GM11168 (cell line): ENCODE measurements at regions not wholly inside any gene's neighbourhood (a gene's known extent, or its start where the extent isn't known, plus 50 kb on each side); places are given as distances from the start of the nearest gene placed in this dataset.
"Not testable (repeated sequence)": the region's sequence is repeated elsewhere in the genome, so short reads cannot be mapped to it uniquely, and the experiment has no call there.

Experiments used
- in situ Hi-C: fragments of 300-500 bp; cut with MboI; formaldehyde crosslinking; loops from one replicate; pipeline ENCODE4 v1.12.0; 2022; ENCODE audit warnings: low sequenced_read_pairs; ENCODE audit not compliant: unreplicated experiment

DNA sequence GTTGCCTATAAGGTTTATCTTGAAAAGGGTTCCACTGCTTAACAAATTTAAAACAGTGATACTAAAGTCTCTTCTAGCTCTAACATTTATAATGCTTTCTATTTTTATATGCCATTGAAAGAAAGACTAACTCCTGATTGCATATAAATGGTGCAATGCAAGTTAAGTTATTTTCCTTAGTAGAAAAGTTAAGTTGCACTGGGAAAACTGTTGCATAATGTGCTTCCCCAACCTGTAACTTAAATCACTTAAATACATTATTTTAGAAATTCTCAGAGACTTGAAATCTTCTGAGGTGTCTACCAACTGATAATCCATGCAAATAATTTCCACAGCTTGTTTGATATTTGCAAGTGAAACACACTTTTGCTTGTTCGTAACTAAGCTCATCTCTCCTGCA lies 175.0 kb upstream of the HMCN1 start:
- in situ Hi-C loops, result no loop called here

DNA sequence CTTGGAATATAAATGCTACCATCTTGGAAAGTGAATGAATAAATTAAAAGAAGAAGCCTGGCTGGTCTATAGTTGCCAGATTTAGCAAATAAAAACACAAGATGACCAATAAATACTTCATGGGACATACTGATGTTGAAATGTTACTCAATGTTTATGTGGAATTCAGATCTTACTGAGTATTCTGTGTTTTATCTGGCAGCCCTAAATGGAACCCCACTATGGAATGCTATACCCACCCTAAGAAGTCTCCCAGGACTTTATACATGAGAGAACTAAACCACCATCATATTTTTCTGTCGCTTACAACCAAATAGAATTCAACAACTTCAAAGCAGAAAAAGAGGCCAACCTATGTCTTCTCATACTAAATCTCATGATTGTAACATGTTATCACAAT lies 177.6 kb upstream of the HMCN1 start:
- in situ Hi-C loops, result no loop called here

DNA sequence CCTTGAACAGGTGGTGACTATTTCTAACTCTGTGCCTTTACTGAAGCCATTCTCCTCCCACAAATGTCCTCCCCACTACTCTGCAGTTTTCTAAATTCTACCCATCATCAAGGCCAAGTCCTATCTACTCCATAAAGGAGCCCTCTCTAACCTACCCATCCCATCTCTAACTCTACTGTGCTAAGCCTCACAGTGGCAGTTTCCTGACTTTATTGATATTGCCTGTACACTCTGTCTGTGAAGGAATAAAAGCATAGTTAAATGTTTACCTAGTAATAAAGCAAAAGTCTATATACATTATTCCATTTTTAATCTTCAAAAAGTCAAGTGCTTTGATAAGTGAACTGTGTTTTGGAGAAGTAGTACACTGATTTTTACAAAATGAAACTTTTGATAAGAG lies 178.4 kb upstream of the HMCN1 start:
- in situ Hi-C loops, result no loop called here

DNA sequence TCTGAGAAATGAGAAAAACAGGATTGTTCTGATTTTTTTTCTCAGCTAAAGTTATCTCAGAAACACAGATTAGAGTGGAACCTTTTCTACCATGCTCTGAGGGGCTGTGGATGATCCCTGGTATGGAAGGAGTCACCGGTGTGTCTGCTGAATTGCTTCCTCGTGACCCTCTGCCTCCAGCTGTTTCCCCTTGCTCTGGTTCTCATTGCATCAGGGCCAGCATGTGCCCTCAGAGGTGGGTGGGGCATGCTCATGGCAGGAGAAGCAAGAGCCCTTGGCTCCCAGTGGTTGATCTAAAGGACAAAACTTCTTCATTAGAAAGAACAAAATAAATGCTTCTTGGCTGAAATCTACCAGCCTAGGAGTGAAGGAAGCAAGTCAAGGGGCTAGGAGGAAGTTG lies 183.2 kb upstream of the HMCN1 start:
- in situ Hi-C loops, result no loop called here

DNA sequence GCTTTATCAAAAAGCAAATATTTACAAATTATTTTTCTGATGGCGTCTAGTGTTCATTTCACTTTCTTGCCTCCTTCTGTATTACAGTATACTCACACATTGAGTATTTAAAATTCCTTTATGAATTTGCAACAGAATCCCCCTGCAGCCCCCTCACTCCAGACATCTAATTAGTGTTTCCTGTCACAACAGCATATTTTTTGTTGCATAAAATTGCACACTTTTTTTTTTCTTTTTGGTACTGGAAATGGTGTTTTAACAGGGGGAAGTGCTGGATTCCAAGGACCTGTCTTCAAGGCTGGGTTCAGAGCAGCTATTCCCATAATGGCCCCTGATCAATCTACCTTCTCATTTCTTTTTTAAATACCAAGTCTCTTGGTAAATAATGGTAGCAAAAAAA lies 184.3 kb upstream of the HMCN1 start:
- in situ Hi-C loops, result no loop called here

DNA sequence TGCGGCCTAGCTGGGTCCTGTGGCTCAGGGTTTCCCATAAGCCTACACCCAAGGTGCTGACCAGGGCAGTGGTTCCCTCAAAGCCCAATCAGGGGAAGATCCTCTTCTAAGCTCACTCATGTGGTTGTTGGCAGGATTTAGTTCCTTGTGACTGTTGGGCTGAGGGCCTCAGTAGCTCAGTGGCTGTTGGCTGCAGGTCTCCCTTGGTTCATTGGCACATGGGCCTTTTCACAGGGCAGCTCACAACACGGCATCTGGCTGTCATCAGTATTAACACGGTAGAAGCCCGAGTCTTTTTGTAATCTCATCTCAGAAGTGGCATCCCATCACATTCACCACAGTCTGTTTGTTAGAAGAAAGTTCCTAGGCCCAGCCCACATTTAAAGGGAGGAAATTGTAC lies 188.2 kb upstream of the HMCN1 start:
- in situ Hi-C loops, result no loop called here

DNA sequence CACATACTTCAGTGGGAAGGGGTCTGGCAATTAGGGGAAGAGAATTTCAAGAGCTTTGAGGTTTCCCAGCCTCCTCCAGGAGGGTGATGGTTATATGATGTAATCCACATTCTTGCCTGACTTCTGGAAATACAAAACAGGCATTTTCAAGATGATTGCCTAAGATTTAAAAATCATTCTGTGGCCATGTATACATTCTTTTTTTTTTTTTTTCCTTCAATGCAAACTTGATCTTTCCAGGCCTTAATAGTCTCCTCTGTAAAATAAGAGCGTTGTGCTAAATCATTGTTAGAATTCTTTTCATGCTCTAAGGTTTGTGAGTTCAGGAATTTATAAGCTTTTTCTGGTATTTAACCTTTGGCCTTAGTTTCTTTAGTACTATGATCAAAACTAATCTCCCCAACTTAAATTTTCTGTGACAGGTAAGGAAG lies 192.3 kb upstream of the HMCN1 start:
- in situ Hi-C loops, result no loop called here

DNA sequence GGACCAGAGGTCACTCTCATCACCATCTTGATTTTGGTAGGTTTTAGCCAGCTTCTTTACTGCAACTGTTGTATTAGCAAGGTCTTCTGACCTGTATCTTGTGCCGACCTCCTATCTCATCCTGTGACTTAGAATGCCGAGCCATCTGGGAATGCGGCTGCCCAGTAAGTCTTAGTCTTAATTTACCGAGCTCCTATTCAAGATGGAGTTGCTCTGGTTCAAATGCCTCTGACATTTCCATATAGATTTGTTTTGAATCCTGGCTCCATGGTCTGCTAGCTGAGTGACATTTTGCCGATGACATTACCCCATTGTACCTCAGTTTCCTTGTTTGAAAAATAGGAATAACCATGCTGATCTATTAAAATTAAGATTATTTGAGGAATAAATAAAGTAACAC lies 193.9 kb upstream of the HMCN1 start:
- in situ Hi-C loops, result no loop called here

DNA sequence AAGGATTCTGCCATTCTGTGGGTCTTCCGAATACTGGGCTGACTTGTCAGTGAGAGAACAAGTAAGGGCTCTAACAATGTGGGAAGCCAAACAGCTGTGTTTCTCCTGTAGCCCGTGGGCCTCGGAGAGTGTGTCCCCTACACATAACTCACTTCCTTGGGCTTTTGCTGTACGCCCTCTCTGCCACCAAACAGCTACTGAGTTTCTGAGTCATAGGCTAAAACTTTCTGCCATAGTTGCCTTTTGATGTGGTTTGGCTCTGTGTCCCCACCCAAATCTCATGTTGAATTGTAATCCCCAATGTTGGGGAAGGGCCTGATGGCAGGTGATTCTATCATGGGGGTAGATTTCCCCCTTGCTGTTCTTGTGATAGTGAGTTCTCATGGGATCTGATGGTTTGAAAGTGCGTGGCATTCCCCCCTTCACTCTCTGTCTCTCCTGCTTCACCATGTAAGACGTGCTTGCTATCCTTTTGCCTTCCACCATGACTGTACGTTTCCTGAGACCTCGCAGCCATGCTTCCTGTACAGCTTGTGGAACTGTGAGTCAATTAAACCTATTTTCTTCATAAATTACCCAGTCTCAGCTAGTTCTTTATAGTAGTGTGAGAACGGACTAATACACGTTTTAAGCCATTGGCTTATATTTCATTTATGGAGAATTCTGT lies 194.8 kb upstream of the HMCN1 start:
- in situ Hi-C loops, result no loop called here

DNA sequence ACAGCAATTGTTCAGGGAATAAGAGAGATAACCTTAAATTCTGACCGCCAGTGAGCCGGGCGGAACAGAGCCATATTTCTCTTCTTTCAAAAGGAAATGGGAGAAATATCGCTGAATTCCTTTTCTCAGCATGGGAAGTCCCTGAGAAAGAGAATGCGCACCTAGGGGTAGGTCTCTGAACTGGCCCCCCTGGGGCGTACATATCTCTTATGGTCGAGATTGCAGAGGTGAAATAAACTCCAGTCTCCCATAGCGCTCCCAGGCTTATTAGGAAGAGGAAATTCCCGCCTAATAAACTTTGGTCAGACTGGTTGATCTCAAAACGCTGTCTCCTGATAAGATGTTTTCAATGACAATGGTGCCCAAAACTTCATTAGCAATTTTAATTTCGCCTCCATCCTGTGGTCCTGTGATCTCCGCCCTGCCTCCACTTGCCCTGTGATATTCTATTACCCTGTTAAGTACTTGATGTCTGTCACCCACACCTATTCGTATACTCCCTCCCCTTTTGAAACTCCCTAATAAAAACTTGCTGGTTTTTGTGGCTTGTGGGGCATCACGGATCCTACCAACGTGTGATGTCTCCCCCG lies 195.8 kb upstream of the HMCN1 start:
- in situ Hi-C loops, result not testable (repeated sequence)

DNA sequence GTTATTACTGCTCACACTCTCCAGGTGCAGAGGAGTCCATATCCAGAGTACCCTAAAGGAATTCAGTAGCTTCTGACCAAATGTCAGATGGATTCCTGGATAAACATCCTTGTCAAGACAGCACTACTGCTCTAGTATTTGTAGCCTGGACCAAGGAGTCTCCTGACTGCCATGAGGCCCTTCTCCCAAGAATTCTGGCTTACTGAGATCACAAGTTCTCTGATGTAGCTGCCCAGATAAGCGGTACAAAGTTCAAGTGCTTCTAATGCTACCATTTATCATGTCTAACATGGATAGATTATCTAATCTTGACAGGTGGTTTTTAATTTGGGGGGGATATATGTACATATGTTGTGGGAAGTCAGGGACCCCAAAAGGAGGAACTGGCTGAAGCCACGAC lies 196.6 kb upstream of the HMCN1 start:
- in situ Hi-C loops, result no loop called here

DNA sequence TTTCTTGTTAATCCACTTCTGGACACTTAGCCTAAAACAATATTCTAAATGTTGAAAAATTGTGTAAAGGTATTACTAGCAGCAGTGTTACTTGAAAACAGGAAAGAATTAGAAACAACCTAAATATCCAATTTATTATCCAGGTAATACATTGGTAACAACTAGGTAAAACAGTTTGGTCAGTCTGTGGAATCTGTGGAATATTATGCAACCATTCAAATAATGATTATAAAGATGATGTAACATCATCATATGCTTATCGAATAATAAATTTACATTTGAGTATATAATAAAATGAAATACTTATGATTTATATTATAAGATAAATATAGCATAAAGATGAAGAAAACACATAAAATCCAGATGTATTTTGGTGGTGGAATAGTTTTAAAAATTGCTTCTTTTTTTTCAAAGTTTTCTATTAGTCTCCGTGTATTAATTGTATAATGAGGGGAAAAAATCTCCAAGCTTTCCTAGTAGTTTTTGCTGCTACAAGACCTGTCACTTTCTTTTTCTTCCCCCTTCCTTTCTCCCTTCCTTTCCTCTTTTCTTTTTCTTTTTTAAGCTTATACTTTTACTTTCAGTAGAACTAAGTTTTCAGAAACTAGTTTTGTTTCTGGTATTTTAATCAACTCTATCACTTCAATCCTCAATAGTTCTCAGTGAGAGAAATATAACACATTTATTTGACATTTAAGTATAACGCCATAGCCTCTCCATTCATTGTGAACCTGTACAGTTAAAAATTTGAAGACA lies 197.8 kb upstream of the HMCN1 start:
- in situ Hi-C loops, result no loop called here

DNA sequence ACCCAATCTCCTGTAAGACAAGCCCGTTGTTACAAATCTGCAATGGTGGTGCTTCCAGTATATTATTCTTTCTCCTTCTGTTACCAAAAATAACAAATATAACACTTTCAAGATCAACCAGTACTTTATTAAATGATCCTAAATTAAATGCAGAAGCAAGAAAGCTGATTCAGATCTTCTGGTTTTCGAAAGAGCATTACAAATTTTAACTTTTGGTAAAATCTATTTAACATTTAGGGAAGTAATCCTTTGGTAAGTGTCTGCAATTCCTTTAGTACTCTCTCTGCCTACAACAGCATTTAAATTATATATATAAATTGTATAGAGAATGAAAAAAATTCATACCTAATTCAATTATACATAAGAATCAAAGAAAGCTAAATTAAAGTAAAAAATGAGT lies 198.6 kb upstream of the HMCN1 start:
- in situ Hi-C loops, result no loop called here

DNA sequence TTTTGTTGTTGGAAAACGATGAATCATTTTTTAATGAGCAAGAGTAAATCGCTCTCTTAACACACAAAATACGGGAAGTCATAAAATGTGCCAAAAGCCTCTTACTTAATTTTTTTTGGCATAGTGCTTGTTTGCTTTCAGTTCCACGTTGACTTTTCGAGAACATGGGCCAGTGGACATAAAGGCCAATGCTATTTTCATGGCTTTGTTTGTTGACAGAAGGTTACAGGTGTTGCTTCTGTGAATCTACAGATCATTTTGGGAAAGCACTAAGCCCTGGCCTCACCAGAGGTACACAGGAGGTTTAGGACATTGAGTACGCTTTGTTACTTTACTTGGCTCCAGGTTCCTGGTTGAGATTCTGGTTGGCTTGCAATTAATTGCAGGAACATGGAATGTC lies 199.4 kb upstream of the HMCN1 start:
- in situ Hi-C loops, result no loop called here

DNA sequence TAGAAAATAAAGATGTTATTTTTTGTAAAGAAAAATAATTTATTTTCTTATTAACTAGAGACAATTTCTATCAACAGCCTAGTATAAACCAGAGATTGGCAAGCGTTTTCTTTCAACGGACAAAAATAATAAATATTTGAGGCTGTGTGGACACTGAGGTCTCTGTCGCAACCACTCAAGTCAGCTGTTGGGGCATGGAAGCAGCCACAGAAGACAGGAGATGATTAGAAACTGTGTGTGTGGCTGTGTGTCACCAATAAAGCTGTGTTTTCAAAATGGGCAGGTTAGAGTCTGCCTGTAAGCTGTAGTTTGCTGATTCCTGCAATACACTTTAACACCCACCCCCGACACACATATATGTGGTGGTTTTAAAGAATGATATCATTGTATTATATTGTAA lies 200.6 kb upstream of the HMCN1 start:
- in situ Hi-C loops, result no loop called here

DNA sequence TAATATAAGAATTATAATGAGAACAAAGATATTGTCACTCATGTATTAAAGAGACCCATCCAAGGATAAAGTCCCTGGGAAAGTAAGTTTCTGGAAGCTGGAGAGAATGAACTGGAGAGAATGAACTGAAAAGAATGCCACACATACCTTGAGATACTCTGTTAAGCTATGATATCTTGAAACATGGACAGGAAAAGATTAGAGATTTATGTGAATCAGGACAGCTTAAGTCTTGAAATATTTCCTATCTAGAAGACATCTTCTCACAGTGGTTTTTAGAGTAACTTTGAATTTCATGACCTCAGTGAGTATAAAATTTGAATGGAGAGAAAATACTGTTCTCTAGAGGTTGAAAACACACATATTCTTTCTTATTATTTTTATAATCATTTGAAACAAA lies 201.3 kb upstream of the HMCN1 start:
- in situ Hi-C loops, result no loop called here

DNA sequence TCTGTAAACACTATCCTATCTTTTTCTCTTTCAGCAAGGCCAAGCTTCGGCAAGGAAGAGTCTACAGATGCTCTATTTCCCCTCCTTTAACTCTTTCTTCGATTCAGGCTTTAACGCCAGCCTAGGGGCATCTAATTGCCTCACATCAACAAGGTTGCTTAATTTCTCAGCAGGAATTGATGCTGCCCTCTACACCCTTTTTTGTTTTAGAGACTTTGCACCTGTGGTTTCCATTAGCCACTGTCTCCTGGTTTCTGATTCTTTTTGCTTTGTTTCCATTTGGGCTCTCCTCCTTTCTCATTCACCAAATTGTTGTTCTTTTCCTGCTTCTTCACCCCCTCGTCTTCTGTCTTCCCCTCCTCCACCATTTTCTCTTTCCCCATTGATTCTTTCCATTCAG lies 202.4 kb upstream of the HMCN1 start:
- in situ Hi-C loops, result no loop called here

DNA sequence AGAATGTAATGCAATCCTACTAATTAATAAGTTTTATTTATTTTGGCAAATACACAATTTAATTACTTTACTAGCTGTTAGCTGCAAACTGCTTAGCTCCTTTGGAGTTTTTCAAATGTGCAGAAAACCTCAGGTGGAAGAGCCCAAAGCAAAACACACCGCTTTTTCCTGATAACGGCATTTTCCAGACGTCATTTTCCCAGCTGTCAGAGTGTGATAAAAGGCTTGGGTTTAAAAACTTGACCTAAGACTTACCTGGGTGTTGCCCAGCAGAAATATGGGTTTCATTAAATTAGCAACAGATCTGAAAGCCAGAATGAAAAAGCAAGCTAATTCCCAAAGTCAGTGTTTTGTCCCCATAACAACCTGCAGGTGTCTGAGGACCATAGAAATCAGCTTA lies 204.0 kb upstream of the HMCN1 start:
- in situ Hi-C loops, result no loop called here

DNA sequence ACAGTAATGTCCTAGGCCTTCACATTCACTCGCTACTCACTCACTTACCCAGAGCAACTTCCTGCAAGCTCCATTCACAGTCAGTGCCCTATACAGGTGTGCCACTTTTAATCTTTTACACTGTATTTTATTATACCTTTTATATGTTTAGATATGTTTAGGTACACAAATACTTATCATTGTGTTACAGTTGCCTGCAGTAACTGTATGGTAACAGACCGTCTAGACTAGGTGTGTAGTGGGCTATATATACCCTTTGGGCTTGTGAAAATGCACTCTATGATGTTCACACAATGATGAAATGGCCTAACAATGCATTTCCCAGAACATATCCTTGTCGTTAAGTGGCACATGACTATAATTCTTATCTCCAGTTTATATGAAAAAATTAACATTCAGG lies 204.5 kb upstream of the HMCN1 start:
- in situ Hi-C loops, result no loop called here

DNA sequence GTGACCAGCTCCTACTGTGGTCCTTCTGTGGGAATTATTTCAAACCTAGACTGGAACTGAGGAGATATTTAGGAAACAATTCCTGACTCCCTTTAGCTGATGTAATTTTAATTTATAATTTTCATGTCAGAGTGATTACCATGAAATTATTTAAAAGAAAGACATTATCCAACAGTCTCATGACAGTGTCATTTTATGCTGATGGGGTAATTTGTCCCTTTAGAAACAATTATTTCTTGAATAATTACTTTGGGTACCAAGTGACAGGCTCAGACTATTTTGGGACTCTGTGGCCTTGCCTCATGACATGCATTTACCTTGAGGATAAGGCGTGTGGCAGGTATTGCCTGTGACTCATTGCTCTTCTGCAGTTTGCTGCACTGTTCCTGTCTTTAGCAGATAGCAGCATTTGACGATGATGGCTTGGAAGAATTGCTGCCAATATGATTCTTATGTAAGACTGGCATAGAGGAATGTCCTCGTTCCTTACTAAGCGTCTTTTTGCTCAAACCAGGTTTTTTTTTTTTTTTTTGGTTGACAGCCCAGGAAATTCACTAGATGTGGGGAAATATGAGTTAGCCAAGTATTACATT lies 206.0 kb upstream of the HMCN1 start:
- in situ Hi-C loops, result no loop called here
